Heart right ventricle (tissue), 16 donors: ENCODE measurements at regions not wholly inside any gene's neighbourhood (a gene's known extent, or its start where the extent isn't known, plus 50 kb on each side); places are given as distances from the start of the nearest gene placed in this dataset.
"Not testable (repeated sequence)": the region's sequence is repeated elsewhere in the genome, so short reads cannot be mapped to it uniquely, and the experiment has no call there.

Experiments
- ATAC-seq, 8 donors: fragments of 200-7000 bp; cut with Tn5 transposase; one replicate each; pipeline ENCODE4 v1.9.1; 2020; ENCODE audit warnings: mild to moderate bottlenecking in 8 of 8, moderate library complexity in 8 of 8, moderate number of reproducible peaks in 1 of 8
- DNase-seq, 2 donors: peaks; one replicate each; pipeline ENCODE4 v3.0.0-alpha.2; 2020
- H3K27ac ChIP-seq, 10 donors: fragments of 200-600 bp; sonication (generic) in 2 of 10; one replicate each; pipeline versions ENCODE4 v1.5.0 to v1.8.0; 2020 to 2022; ENCODE audit warnings: mild to moderate bottlenecking in 3 of 10
- H3K27me3 ChIP-seq, 7 donors: fragments of 200-600 bp; one replicate each; pipeline ENCODE4 v1.8.0; 2021 to 2022; ENCODE audit warnings: mild to moderate bottlenecking in 2 of 7
- H3K36me3 ChIP-seq, 9 donors: fragments of 200-600 bp; sonication (generic) in 1 of 9; one replicate each; pipeline versions ENCODE4 v1.5.0 to v1.8.0; 2020 to 2022; ENCODE audit warnings: mild to moderate bottlenecking in 2 of 9
- H3K4me1 ChIP-seq, 9 donors: fragments of 200-600 bp; sonication (generic) in 1 of 9; one replicate each; pipeline versions ENCODE4 v1.5.0 to v1.8.0; 2020 to 2022; ENCODE audit warnings: mild to moderate bottlenecking in 4 of 9
- H3K4me3 ChIP-seq, 10 donors: fragments of 200-600 bp; sonication (generic) in 2 of 10; one replicate each; pipeline versions ENCODE4 v1.5.0 to v1.8.0; 2020 to 2022; ENCODE audit warnings: mild to moderate bottlenecking in 7 of 10, moderate library complexity in 2 of 10
- H3K9me3 ChIP-seq, 11 donors: fragments of 200-600 bp in 10 of 11; sonication (generic) in 2 of 11; one replicate each; pipeline versions ENCODE4 v1.5.0 to v1.8.0; 2013 to 2022; ENCODE audit warnings: mild to moderate bottlenecking in 2 of 11, control low read depth in 1 of 11, moderate library complexity in 1 of 11
- WGBS, 2 donors: extraction: QIAGEN DNeasy Blood & Tissue Kit; methylation state at CpG; one replicate each; pipeline ENCODE4 v1.1.7; 2013; ENCODE audit warnings: inconsistent platforms in 1 of 2; 5-methylcytosine and 5-hydroxymethylcytosine counted together
- intact Hi-C, 10 donors: fragments of 100-400 bp; cut with DNase I; formaldehyde crosslinking; loops; one replicate each; pipeline versions ENCODE4 v1.11.1 to v1.14.2; 2022
- TF ChIP-seq, protein P1 (sequence below), 9 donors: fragments of 200-600 bp; sonication (generic) in 2 of 9; IDR thresholded peaks; one replicate each; pipeline versions ENCODE4 v1.5.0 to v1.8.0; 2021 to 2022; ENCODE audit warnings: antibody characterized with exemption in 9 of 9, mild to moderate bottlenecking in 5 of 9, moderate library complexity in 1 of 9
- donor health status: Arrhythmogenic right ventricular cardiomyopathy.
- donor health status: ischemic (EF 13 %, LVEDD 7.1; RV severe dilation, severe dysfunction).
- donor health status: healthy with polysubstance abuse.
- donor health status: DM: no; HTN: yes; CAD: no.
- donor health status: DM: no; HTN: no; CAD: no.
- donor health status: ischemic (EF 25% LVEDD 6.9; RV normal size, moderate dysfunction).
- donor health status: ischemic (EF 25% LVEDD 5.7; RV mildly dilated, moderate dysfunction).
- donor health status: healthy.
- donor health status: DM: yes; HTN: yes; CAD: no.
- donor health status: Ischemic cardiomyopathy.
- donor health status: ischemic (EF 35%, LVEDD 5.7; RV mildly dilated, moderate dysfunction).
- donor health status: nonischemic (EF 11% LVEDD 7.7; RV severe dilation, severe dysfunction).
- donor health status: DM: yes; HTN: yes; CAD: no.
- donor health status: PGD.
- donor health status: ischemic (EF 29% LVEDD 5.4; RV normal size, mild dysfunction).
- donor health status: nonischemic (EF 23%, LVEDD 6.1; RV moderate dilation, normal function).

DNA sequence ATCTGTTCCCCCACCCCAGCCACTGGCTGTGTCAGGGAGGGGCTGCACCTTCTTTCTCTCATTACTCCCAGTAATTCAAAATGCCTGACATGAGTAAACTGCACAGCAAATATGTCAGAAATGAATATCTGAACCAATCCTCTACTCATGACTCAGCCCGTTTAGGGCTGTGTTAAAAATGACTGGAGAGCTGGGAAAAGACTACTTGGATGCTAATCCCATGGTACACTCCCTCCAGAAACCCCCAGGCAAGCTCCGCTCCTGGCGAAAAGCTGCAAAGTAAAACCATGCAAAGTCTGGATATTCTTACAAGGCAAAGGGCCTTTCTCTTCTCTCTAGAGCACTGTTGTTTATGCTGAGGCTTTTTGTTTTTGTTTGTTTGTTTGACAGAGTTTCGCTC is 448.1 kb upstream of the DYNLRB2 start:
- Histone ChIP-seq H3K27me3 (no peaks in the 10 kb centered on the region), H3K27ac (no peak overlapping the region), H3K9me3 (peaks cover 0 to 14% (median 9%) of the 10 kb centered on the region in 11 donors), H3K4me3 (no peak overlapping the region), H3K4me1 (no peaks in the 10 kb centered on the region), H3K36me3 (no peaks in the 10 kb centered on the region)
- ATAC-seq (no peak), DNase-seq (no peak)
- 91% methylated on average over 4 of the region's 4 CpGs for WGBS, 2 donors
- intact Hi-C loops, result no loop called here
- TF ChIP-seq, protein P1, sequence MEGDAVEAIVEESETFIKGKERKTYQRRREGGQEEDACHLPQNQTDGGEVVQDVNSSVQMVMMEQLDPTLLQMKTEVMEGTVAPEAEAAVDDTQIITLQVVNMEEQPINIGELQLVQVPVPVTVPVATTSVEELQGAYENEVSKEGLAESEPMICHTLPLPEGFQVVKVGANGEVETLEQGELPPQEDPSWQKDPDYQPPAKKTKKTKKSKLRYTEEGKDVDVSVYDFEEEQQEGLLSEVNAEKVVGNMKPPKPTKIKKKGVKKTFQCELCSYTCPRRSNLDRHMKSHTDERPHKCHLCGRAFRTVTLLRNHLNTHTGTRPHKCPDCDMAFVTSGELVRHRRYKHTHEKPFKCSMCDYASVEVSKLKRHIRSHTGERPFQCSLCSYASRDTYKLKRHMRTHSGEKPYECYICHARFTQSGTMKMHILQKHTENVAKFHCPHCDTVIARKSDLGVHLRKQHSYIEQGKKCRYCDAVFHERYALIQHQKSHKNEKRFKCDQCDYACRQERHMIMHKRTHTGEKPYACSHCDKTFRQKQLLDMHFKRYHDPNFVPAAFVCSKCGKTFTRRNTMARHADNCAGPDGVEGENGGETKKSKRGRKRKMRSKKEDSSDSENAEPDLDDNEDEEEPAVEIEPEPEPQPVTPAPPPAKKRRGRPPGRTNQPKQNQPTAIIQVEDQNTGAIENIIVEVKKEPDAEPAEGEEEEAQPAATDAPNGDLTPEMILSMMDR (IDR thresholded peaks at IDR 0.05), result no peak

- WGBS, 2 donors, result 46 to 47% methylated on average over 4 of the region's 4 CpGs
- H3K4me3 ChIP-seq, ATAC-seq: not testable (repeated sequence)
Observed at GRCh38 chr16:80091453-80091852, 449.3 kb upstream of the DYNLRB2 start.

GRCh38 chr16:80085606-80086005 is 455.2 kb upstream of the DYNLRB2 start:
- Histone ChIP-seq H3K4me3 (no peak overlapping the region), H3K27ac (no peak overlapping the region), H3K4me1 (peaks cover 0 to 4% (median 0%) of the 10 kb centered on the region in 9 donors), H3K9me3 (no peaks in the 10 kb centered on the region), H3K27me3 (no peaks in the 10 kb centered on the region), H3K36me3 (no peaks in the 10 kb centered on the region)
- TF ChIP-seq, protein P1 (IDR thresholded peaks at IDR 0.05), result no peak
- intact Hi-C loops, result loop anchor here in 5 of 10 donors (10.0 kb wide), 4 partner anchors 481 to 1961 kb away; partner anchors contain the start of gene MAF (in 4 of the 5)
- ATAC-seq, result no peak
- DNase-seq, result no peak
- 75 to 91% methylated on average over 2 of the region's 2 CpGs for WGBS, 2 donors

More at GRCh38 chr16:80091453-80091852, 449.3 kb upstream of the DYNLRB2 start:
- H3K27ac ChIP-seq, H3K4me1 ChIP-seq, H3K27me3 ChIP-seq, intact Hi-C loops, DNase-seq, H3K36me3 ChIP-seq, H3K9me3 ChIP-seq: not testable (repeated sequence)

DNA sequence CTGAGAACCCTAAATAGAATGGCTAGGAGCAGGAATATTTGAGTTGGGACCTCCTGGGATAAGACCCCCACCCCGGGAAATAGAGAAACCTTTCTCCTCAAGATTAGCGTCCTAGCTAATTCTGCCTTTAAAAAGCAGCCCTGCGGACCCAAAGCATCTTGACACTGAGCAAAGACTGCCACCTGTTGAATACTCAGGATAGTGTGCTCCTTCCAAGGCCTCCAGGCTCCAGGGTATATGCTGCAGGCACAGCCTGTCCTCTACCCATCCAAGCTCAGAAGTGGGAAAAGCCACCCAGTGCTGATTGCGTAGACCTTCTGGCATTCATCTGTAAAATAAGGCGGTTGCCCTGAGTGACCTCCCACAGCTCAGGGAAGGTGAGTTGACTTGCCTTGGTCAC is 456.2 kb upstream of the DYNLRB2 start:
- ATAC-seq (peak; percentile 59 to 97 (median 90)), DNase-seq (peak; percentile 10 to 46)
- Histone ChIP-seq H3K36me3 (no peaks in the 10 kb centered on the region), H3K27ac (no peak overlapping the region), H3K4me3 (no peak overlapping the region), H3K9me3 (no peaks in the 10 kb centered on the region), H3K27me3 (no peaks in the 10 kb centered on the region), H3K4me1 (peaks cover 0 to 4% (median 0%) of the 10 kb centered on the region in 9 donors)
- WGBS, 2 donors, result 14 to 18% methylated on average over 5 of the region's 5 CpGs
- intact Hi-C loops, result loop anchor here in 6 of 10 donors (5.0 to 10.0 kb wide), 9 partner anchors 312 to 1960 kb away; partner anchors contain the start of gene MAF (in 5 of the 6)
- TF ChIP-seq, protein P1 (IDR thresholded peaks at IDR 0.05), result peak; percentile 37 to 74 (median 66)

GRCh38 chr16:80084163-80084562 is 456.6 kb upstream of the DYNLRB2 start:
- peak in 3 of 8 donors; percentile 19 to 34 (median 19) for ATAC-seq

More at GRCh38 chr16:80084163-80084562, 456.6 kb upstream of the DYNLRB2 start:
- WGBS, 2 donors, result 91% methylated on average over 3 of the region's 3 CpGs
- no peak overlapping the region for H3K4me3 ChIP-seq
- peaks cover 0 to 4% (median 0%) of the 10 kb centered on the region in 9 donors for H3K4me1 ChIP-seq
- TF ChIP-seq, protein P1 (IDR thresholded peaks at IDR 0.05), result no peak
- no peaks in the 10 kb centered on the region for H3K9me3 ChIP-seq
- intact Hi-C loops, result loop anchor here in 6 of 10 donors (5.0 to 10.0 kb wide), 9 partner anchors 312 to 1959 kb away; partner anchors contain the start of gene MAF (in 5 of the 6)
- H3K36me3 ChIP-seq, result no peaks in the 10 kb centered on the region
- no peaks in the 10 kb centered on the region for H3K27me3 ChIP-seq
- no peak for DNase-seq
- no peak overlapping the region for H3K27ac ChIP-seq
